ENCODE measurements at regions not wholly inside any gene's neighbourhood (a gene's known extent, or its start where the extent isn't known, plus 50 kb on each side); places are given as distances from the start of the nearest gene placed in this dataset.

- Histone ChIP-seq H4K20me1 (ENCODE audit: low read depth, low read length) (no peaks in the 10 kb centered on the region), H3K4me3 (ENCODE audit: insufficient read depth, low read length, poor library complexity, severe bottlenecking) (no peak overlapping the region), H3K9me2 (replicated peaks; ENCODE audit: insufficient read depth, low read length) (no peaks in the 10 kb centered on the region), H3F3A (ENCODE audit: insufficient read depth) (no peaks in the 10 kb centered on the region), H3K9me3 (ENCODE audit: insufficient read depth, low read length) (no peaks in the 10 kb centered on the region), H3K36me3 (ENCODE audit: low read length) (no peaks in the 10 kb centered on the region), H3K27me3 (ENCODE audit: low read length) (no peaks in the 10 kb centered on the region), H3K79me2 (ENCODE audit: insufficient read depth, low read length) (no peaks in the 10 kb centered on the region), H2AFZ (ENCODE audit: low read depth, low read length, severe bottlenecking) (no peak overlapping the region), H3K27ac (ENCODE audit: low read depth, low read length) (no peak overlapping the region), H3K9ac (ENCODE audit: low read length) (no peak overlapping the region), H3K4me2 (ENCODE audit: low read depth, low read length, poor library complexity, severe bottlenecking) (no peak overlapping the region)
- no peak for TF ChIP-seq CTCF (IDR thresholded peaks at IDR 0.05; ENCODE audit: insufficient read depth, low read length, poor library complexity, severe bottlenecking)
- no peak for TF ChIP-seq EZH2phosphoT487 (conservative IDR thresholded peaks at IDR 0.05; ENCODE audit: low read length)
Measured at GRCh38 chr18:22865354-22866116, 67.6 kb upstream of the RBBP8 start.

DNA sequence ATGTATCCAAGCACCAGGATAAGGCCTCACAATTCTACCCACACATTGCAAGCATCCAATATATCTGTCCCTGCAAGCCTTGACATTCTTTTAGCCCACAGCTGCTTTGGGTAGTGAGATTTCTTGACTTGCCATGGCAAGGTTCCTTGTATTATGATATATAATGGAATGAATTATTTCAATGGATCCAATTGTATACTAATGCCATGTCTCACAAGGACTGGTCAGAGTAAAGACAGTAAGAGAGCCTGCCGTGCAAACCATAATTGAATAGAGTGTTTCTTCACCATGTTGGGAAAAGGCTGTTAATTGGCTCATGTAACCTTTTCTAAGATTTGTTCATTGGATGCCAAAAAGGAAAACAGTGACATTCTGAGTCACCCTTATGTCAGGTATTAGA lies 64.3 kb upstream of the RBBP8 start:
- no peaks in the 10 kb centered on the region for H3K9me3 ChIP-seq (ENCODE audit: insufficient read depth, low read length)
- H3K9ac ChIP-seq (ENCODE audit: low read length), result no peak overlapping the region
- no peak for TF ChIP-seq EZH2phosphoT487 (conservative IDR thresholded peaks at IDR 0.05; ENCODE audit: low read length)
- TF ChIP-seq CTCF (IDR thresholded peaks at IDR 0.05; ENCODE audit: insufficient read depth, low read length, poor library complexity, severe bottlenecking), result no peak

GRCh38 chr18:22871809-22872525 lies 61.2 kb upstream of the RBBP8 start:
- no peak overlapping the region for H3K4me3 ChIP-seq (ENCODE audit: insufficient read depth, low read length, poor library complexity, severe bottlenecking)

More for the DNA sequence above, 64.3 kb upstream of the RBBP8 start:
- H3K79me2 ChIP-seq (ENCODE audit: insufficient read depth, low read length), result no peaks in the 10 kb centered on the region
- no peak overlapping the region for H3K4me2 ChIP-seq (ENCODE audit: low read depth, low read length, poor library complexity, severe bottlenecking)
- H3K9me2 ChIP-seq (replicated peaks; ENCODE audit: insufficient read depth, low read length), result no peaks in the 10 kb centered on the region
- H2AFZ ChIP-seq (ENCODE audit: low read depth, low read length, severe bottlenecking), result no peak overlapping the region
- no peak overlapping the region for H3K4me3 ChIP-seq (ENCODE audit: insufficient read depth, low read length, poor library complexity, severe bottlenecking)
- H3K27ac ChIP-seq (ENCODE audit: low read depth, low read length), result no peak overlapping the region
- H3F3A ChIP-seq (ENCODE audit: insufficient read depth), result no peaks in the 10 kb centered on the region
- no peaks in the 10 kb centered on the region for H3K36me3 ChIP-seq (ENCODE audit: low read length)
- H3K27me3 ChIP-seq (ENCODE audit: low read length), result no peaks in the 10 kb centered on the region
- H4K20me1 ChIP-seq (ENCODE audit: low read depth, low read length), result no peaks in the 10 kb centered on the region

More at GRCh38 chr18:22871809-22872525, 61.2 kb upstream of the RBBP8 start:
- H3K9ac ChIP-seq (ENCODE audit: low read length), result no peak overlapping the region
- H2AFZ ChIP-seq (ENCODE audit: low read depth, low read length, severe bottlenecking), result no peak overlapping the region
- TF ChIP-seq EZH2phosphoT487 (conservative IDR thresholded peaks at IDR 0.05; ENCODE audit: low read length), result no peak
- no peak overlapping the region for H3K4me2 ChIP-seq (ENCODE audit: low read depth, low read length, poor library complexity, severe bottlenecking)
- H3K27ac ChIP-seq (ENCODE audit: low read depth, low read length), result no peak overlapping the region
- H3F3A ChIP-seq (ENCODE audit: insufficient read depth), result no peaks in the 10 kb centered on the region
- H3K9me3 ChIP-seq (ENCODE audit: insufficient read depth, low read length), result no peaks in the 10 kb centered on the region
- no peaks in the 10 kb centered on the region for H3K9me2 ChIP-seq (replicated peaks; ENCODE audit: insufficient read depth, low read length)
- no peaks in the 10 kb centered on the region for H3K27me3 ChIP-seq (ENCODE audit: low read length)
- no peaks in the 10 kb centered on the region for H3K36me3 ChIP-seq (ENCODE audit: low read length)
- H3K79me2 ChIP-seq (ENCODE audit: insufficient read depth, low read length), result no peaks in the 10 kb centered on the region
- no peaks in the 10 kb centered on the region for H4K20me1 ChIP-seq (ENCODE audit: low read depth, low read length)
